ENCODE measurements at regions not wholly inside any gene's neighbourhood (a gene's known extent, or its start where the extent isn't known, plus 50 kb on each side); places are given as distances from the start of the nearest gene placed in this dataset.

DNA sequence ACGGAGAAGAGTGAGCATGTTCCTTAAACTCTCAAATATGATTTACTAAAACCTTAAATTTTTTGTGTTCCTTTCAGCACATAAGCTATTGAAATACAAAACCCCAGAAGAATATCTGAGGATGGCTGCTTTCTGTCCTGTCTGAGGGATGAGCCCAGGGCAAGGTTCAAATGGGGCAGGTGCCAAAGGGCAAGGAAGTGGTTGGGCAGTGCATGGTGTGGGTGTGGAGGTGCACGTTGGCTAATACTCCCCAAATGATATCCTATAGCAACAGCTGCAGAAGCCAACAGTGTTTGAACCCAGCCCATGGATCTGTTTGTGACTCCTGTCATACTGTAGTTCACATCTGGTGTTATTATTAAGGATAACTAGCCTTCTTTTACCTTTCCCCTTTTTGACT lies 183.0 kb downstream of the CDCA7 start:
- TF ChIP-seq POLR2A (IDR thresholded peaks at IDR 0.05) = no peak
- TF ChIP-seq, protein P1, sequence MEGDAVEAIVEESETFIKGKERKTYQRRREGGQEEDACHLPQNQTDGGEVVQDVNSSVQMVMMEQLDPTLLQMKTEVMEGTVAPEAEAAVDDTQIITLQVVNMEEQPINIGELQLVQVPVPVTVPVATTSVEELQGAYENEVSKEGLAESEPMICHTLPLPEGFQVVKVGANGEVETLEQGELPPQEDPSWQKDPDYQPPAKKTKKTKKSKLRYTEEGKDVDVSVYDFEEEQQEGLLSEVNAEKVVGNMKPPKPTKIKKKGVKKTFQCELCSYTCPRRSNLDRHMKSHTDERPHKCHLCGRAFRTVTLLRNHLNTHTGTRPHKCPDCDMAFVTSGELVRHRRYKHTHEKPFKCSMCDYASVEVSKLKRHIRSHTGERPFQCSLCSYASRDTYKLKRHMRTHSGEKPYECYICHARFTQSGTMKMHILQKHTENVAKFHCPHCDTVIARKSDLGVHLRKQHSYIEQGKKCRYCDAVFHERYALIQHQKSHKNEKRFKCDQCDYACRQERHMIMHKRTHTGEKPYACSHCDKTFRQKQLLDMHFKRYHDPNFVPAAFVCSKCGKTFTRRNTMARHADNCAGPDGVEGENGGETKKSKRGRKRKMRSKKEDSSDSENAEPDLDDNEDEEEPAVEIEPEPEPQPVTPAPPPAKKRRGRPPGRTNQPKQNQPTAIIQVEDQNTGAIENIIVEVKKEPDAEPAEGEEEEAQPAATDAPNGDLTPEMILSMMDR (IDR thresholded peaks at IDR 0.05) = no peak

Measured in right lobe of liver (tissue), 4 donors.